ENCODE measurements at regions not wholly inside any gene's neighbourhood (a gene's known extent, or its start where the extent isn't known, plus 50 kb on each side); places are given as distances from the start of the nearest gene placed in this dataset.

- TF ChIP-seq CTCF (IDR thresholded peaks at IDR 0.05; ENCODE audit: borderline replicate concordance, extremely low read depth, low read length, poor library complexity, severe bottlenecking) = no peak
- no peak for TF ChIP-seq EZH2 (IDR thresholded peaks at IDR 0.05; ENCODE audit: borderline replicate concordance, low read depth, low read length, severe bottlenecking)
These were observed 64.5 kb upstream of the MYL10 start for GRCh38 chr7:101693498-101694091.

All from DND-41 (cell line).